Mammary epithelial cell (primary cell): ENCODE measurements at regions not wholly inside any gene's neighbourhood (a gene's known extent, or its start where the extent isn't known, plus 50 kb on each side); places are given as distances from the start of the nearest gene placed in this dataset.

ENCODE experiments used
- EZH2 ChIP-seq: IDR thresholded peaks from 2 replicates; pipeline ENCODE4 v1.6.1; 2012; ENCODE audit warnings: low read length, inconsistent platforms, borderline replicate concordance
- TF ChIP-seq, protein P1 (sequence below), 2 donors: IDR thresholded peaks in 1 of 2; conservative IDR thresholded peaks in 1 of 2; 2 replicates each; pipeline ENCODE4 v1.5.1; 2011 to 2012; ENCODE audit warnings: inconsistent platforms in 2 of 2, low read length in 2 of 2, mild to moderate bottlenecking in 2 of 2, control low read depth in 1 of 2, low read depth in 1 of 2; ENCODE audit not compliant: insufficient read depth in 1 of 2; ENCODE audit errors: extremely low read depth in 1 of 2

- TF ChIP-seq, protein P1, sequence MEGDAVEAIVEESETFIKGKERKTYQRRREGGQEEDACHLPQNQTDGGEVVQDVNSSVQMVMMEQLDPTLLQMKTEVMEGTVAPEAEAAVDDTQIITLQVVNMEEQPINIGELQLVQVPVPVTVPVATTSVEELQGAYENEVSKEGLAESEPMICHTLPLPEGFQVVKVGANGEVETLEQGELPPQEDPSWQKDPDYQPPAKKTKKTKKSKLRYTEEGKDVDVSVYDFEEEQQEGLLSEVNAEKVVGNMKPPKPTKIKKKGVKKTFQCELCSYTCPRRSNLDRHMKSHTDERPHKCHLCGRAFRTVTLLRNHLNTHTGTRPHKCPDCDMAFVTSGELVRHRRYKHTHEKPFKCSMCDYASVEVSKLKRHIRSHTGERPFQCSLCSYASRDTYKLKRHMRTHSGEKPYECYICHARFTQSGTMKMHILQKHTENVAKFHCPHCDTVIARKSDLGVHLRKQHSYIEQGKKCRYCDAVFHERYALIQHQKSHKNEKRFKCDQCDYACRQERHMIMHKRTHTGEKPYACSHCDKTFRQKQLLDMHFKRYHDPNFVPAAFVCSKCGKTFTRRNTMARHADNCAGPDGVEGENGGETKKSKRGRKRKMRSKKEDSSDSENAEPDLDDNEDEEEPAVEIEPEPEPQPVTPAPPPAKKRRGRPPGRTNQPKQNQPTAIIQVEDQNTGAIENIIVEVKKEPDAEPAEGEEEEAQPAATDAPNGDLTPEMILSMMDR (conservative IDR thresholded peaks at IDR 0.05 in 1 of 2, IDR thresholded peaks at IDR 0.05 in 1 of 2; ENCODE audit: extremely low read depth in 1 of 2, insufficient read depth in 1 of 2, low read depth in 1 of 2, low read length in 2 of 2): no peak
- no peak for TF ChIP-seq EZH2
Observed at GRCh38 chr9:8078641-8079140, 279.1 kb upstream of the DMAC1 start.
